ENCODE measurements at regions not wholly inside any gene's neighbourhood (a gene's known extent, or its start where the extent isn't known, plus 50 kb on each side); places are given as distances from the start of the nearest gene placed in this dataset.

- Mint-ChIP-seq H3K4me1 (peaks cover 48% of the 10 kb centered on the region), H3K36me3 (ENCODE audit: low read depth) (no peaks in the 10 kb centered on the region), H3K9me3 (peaks cover 5% of the 10 kb centered on the region), H3K4me3 (no peak overlapping the region), H3K27ac (no peak overlapping the region), H3K27me3 (ENCODE audit: low read depth, poor library complexity) (peaks cover 13% of the 10 kb centered on the region)
- no peak for DNase-seq
- TF ChIP-seq CTCF (IDR thresholded peaks at IDR 0.05): no peak
Observed at GRCh38 chr4:7128644-7129043, 60.8 kb upstream of the GRPEL1 start.

- no peak overlapping the region for H3K4me3 Mint-ChIP-seq
- peaks cover 5% of the 10 kb centered on the region for H3K9me3 Mint-ChIP-seq
- peaks cover 11% of the 10 kb centered on the region for H3K27me3 Mint-ChIP-seq (ENCODE audit: low read depth, poor library complexity)
- no peak for DNase-seq
- H3K4me1 Mint-ChIP-seq: peaks cover 52% of the 10 kb centered on the region
- no peak overlapping the region for H3K27ac Mint-ChIP-seq
- no peaks in the 10 kb centered on the region for H3K36me3 Mint-ChIP-seq (ENCODE audit: low read depth)
- no peak for TF ChIP-seq CTCF (IDR thresholded peaks at IDR 0.05)
Observed at GRCh38 chr4:7128234-7128633, 60.4 kb upstream of the GRPEL1 start.

GRCh38 chr4:7127576-7127975, 59.7 kb upstream of the GRPEL1 start:
- Mint-ChIP-seq H3K27ac (no peak overlapping the region), H3K36me3 (ENCODE audit: low read depth) (no peaks in the 10 kb centered on the region), H3K4me3 (no peak overlapping the region), H3K9me3 (no peaks in the 10 kb centered on the region), H3K27me3 (ENCODE audit: low read depth, poor library complexity) (peaks cover 4% of the 10 kb centered on the region), H3K4me1 (peaks cover 56% of the 10 kb centered on the region)
- no peak for TF ChIP-seq CTCF (IDR thresholded peaks at IDR 0.05)
- DNase-seq: no peak

- Mint-ChIP-seq H3K4me3 (peak overlapping the region; percentile 35), H3K4me1 (peaks cover 62% of the 10 kb centered on the region), H3K9me3 (no peaks in the 10 kb centered on the region), H3K36me3 (ENCODE audit: low read depth) (no peaks in the 10 kb centered on the region), H3K27ac (peak overlapping the region; percentile 89), H3K27me3 (ENCODE audit: low read depth, poor library complexity) (peaks cover 4% of the 10 kb centered on the region)
- TF ChIP-seq CTCF (IDR thresholded peaks at IDR 0.05): no peak
- DNase-seq: no peak
Observed at GRCh38 chr4:7126981-7127380, 59.1 kb upstream of the GRPEL1 start.

- Mint-ChIP-seq H3K27ac (peak overlapping the region; percentile 38), H3K27me3 (ENCODE audit: low read depth, poor library complexity) (peaks cover 8% of the 10 kb centered on the region), H3K4me1 (peaks cover 75% of the 10 kb centered on the region), H3K36me3 (ENCODE audit: low read depth) (no peaks in the 10 kb centered on the region), H3K4me3 (peak overlapping the region; percentile 4), H3K9me3 (no peaks in the 10 kb centered on the region)
- no peak for TF ChIP-seq CTCF (IDR thresholded peaks at IDR 0.05)
- DNase-seq: peak; percentile 41
Observed at GRCh38 chr4:7124689-7125442, 57.0 kb upstream of the GRPEL1 start.

Data from nephron progenitor cell (in vitro differentiated cells).